ENCODE measurements at regions not wholly inside any gene's neighbourhood (a gene's known extent, or its start where the extent isn't known, plus 50 kb on each side); places are given as distances from the start of the nearest gene placed in this dataset.
"Not testable (repeated sequence)": the region's sequence is repeated elsewhere in the genome, so short reads cannot be mapped to it uniquely, and the experiment has no call there.

- DNase-seq = no peak
These were observed 50.1 kb upstream of the SIRPA start for GRCh38 chr20:1845163-1845523.

- DNase-seq = peak; percentile 21
These were observed 50.7 kb upstream of the SIRPA start for GRCh38 chr20:1844325-1845162.

GRCh38 chr20:1842281-1842680, 52.9 kb upstream of the SIRPA start:
- no peak for DNase-seq

GRCh38 chr20:1841554-1842140, 53.6 kb upstream of the SIRPA start:
- no peak for DNase-seq

GRCh38 chr20:1840817-1841553, 54.2 kb upstream of the SIRPA start:
- no peak for DNase-seq

GRCh38 chr20:1839376-1840317, 55.6 kb upstream of the SIRPA start:
- DNase-seq = not testable (repeated sequence)

GRCh38 chr20:1838556-1839279, 56.5 kb upstream of the SIRPA start:
- no peak for DNase-seq

- DNase-seq = no peak
These were observed 59.8 kb upstream of the SIRPA start for GRCh38 chr20:1835186-1836035.

- no peak for DNase-seq
These were observed 61.2 kb upstream of the SIRPA start for GRCh38 chr20:1833728-1834726.

GRCh38 chr20:1833216-1833615, 62.0 kb upstream of the SIRPA start:
- DNase-seq = no peak

GRCh38 chr20:1832634-1833033, 62.6 kb upstream of the SIRPA start:
- no peak for DNase-seq

GRCh38 chr20:1831606-1832005, 63.6 kb upstream of the SIRPA start:
- DNase-seq = no peak

GRCh38 chr20:1831096-1831495, 64.1 kb upstream of the SIRPA start:
- peak; percentile 17 for DNase-seq

- no peak for DNase-seq
These were observed 65.0 kb upstream of the SIRPA start for GRCh38 chr20:1830240-1830639.

GRCh38 chr20:1829531-1829930, 65.7 kb upstream of the SIRPA start:
- no peak for DNase-seq

- DNase-seq = no peak
These were observed 66.4 kb upstream of the SIRPA start for GRCh38 chr20:1828786-1829131.

GRCh38 chr20:1827974-1828785, 67.0 kb upstream of the SIRPA start:
- no peak for DNase-seq

- DNase-seq = no peak
These were observed 67.7 kb upstream of the SIRPA start for GRCh38 chr20:1827510-1827973.

GRCh38 chr20:1825938-1826445, 69.2 kb upstream of the SIRPA start:
- no peak for DNase-seq
